GM21576 (cell line): ENCODE measurements at regions not wholly inside any gene's neighbourhood (a gene's known extent, or its start where the extent isn't known, plus 50 kb on each side); places are given as distances from the start of the nearest gene placed in this dataset.
"Not testable (repeated sequence)": the region's sequence is repeated elsewhere in the genome, so short reads cannot be mapped to it uniquely, and the experiment has no call there.

Experiments
- ATAC-seq: cut with Tn5 transposase; IDR thresholded peaks from one replicate; pipeline ENCODE4 v1.9.1; 2021; ENCODE audit warnings: mild to moderate bottlenecking, moderate library complexity; ENCODE audit not compliant: unreplicated experiment

- no peak for ATAC-seq
Measured at GRCh38 chr13:109288151-109288709, 498.2 kb downstream of the IRS2 start.

- ATAC-seq = no peak
Measured at GRCh38 chr13:109287553-109287952, 498.8 kb downstream of the IRS2 start.

GRCh38 chr13:109285586-109285985, 500.8 kb downstream of the IRS2 start:
- no peak for ATAC-seq

GRCh38 chr13:109281903-109282635, 504.3 kb downstream of the IRS2 start:
- ATAC-seq = no peak

- no peak for ATAC-seq
Measured at GRCh38 chr13:109281017-109281902, 505.1 kb downstream of the IRS2 start.

- no peak for ATAC-seq
Measured at GRCh38 chr13:109276261-109276660, 510.1 kb downstream of the IRS2 start.

- ATAC-seq = no peak
Measured at GRCh38 chr13:109275852-109276251, 510.5 kb downstream of the IRS2 start.

- ATAC-seq = no peak
Measured at GRCh38 chr13:109275139-109275745, 511.1 kb downstream of the IRS2 start.

GRCh38 chr13:109274188-109274821, 512.1 kb downstream of the IRS2 start:
- no peak for ATAC-seq

- ATAC-seq = no peak
Measured at GRCh38 chr13:109273326-109273751, 513.0 kb downstream of the IRS2 start.

- ATAC-seq = no peak
Measured at GRCh38 chr13:109272595-109273325, 513.6 kb downstream of the IRS2 start.

GRCh38 chr13:109271555-109272541, 514.5 kb downstream of the IRS2 start:
- no peak for ATAC-seq

GRCh38 chr13:109271061-109271460, 515.3 kb downstream of the IRS2 start:
- no peak for ATAC-seq

- not testable (repeated sequence) for ATAC-seq
Measured at GRCh38 chr13:109269381-109269780, 517.0 kb downstream of the IRS2 start.

GRCh38 chr13:109268492-109268891, 517.9 kb downstream of the IRS2 start:
- not testable (repeated sequence) for ATAC-seq

GRCh38 chr13:109267400-109267799, 519.0 kb downstream of the IRS2 start:
- not testable (repeated sequence) for ATAC-seq

GRCh38 chr13:109265438-109265742, 521.0 kb downstream of the IRS2 start:
- ATAC-seq = not testable (repeated sequence)

- ATAC-seq = not testable (repeated sequence)
Measured at GRCh38 chr13:109264603-109265437, 521.6 kb downstream of the IRS2 start.
